Gastrocnemius medialis (tissue), 4 donors: ENCODE measurements at regions not wholly inside any gene's neighbourhood (a gene's known extent, or its start where the extent isn't known, plus 50 kb on each side); places are given as distances from the start of the nearest gene placed in this dataset.

Source experiments
- POLR2A ChIP-seq, 2 donors: fragments of 450-650 bp; IDR thresholded peaks; one replicate each; pipeline ENCODE4 v1.6.1; 2017; ENCODE audit warnings: antibody characterized with exemption in 2 of 2, mild to moderate bottlenecking in 2 of 2, moderate library complexity in 2 of 2
- TF ChIP-seq, protein P1 (sequence below), 5 experiments: fragments of 450-650 bp in 3 of 5; fragments of 200-600 bp in 2 of 5; sonication (generic) in 2 of 5; IDR thresholded peaks in 4 of 5; conservative IDR thresholded peaks in 1 of 5; 1 replicate in 4 of 5; 2 replicates in 1 of 5; pipeline ENCODE4 v1.5.1; 2016 to 2019; ENCODE audit warnings: antibody characterized with exemption in 5 of 5, mild to moderate bottlenecking in 3 of 5, moderate library complexity in 3 of 5

DNA sequence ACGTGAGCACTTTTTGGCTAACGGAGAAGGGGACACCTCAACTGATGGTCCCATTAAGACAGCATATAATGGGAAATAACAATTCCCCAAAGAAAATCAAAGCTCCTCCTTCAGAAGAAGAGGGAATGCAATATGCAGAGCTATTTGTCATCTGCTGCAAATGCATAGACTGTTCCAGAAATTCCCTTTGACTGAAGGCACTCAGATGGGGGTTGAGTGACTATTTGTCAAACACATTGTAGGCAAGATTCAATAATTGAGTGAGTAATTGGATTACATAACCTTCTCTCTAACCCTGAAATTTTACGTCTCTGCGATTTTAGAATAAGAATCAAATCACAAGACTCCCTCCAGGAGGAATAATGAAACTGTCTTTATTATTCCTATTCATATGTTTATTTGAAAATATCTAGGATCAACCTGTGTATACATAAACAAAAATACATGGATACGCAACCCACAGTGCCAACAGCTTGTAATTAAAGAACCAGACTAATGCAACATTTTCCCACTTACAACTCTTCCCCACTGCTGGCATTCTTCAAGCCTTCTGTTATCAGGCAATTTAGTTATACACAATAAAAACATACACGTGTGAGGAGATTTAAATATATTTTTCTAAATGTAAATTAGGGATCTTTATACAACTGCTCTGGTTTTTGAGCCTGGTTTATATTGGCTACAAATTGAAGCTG lies 256.6 kb downstream of the GBA3 start:
- TF ChIP-seq, protein P1, sequence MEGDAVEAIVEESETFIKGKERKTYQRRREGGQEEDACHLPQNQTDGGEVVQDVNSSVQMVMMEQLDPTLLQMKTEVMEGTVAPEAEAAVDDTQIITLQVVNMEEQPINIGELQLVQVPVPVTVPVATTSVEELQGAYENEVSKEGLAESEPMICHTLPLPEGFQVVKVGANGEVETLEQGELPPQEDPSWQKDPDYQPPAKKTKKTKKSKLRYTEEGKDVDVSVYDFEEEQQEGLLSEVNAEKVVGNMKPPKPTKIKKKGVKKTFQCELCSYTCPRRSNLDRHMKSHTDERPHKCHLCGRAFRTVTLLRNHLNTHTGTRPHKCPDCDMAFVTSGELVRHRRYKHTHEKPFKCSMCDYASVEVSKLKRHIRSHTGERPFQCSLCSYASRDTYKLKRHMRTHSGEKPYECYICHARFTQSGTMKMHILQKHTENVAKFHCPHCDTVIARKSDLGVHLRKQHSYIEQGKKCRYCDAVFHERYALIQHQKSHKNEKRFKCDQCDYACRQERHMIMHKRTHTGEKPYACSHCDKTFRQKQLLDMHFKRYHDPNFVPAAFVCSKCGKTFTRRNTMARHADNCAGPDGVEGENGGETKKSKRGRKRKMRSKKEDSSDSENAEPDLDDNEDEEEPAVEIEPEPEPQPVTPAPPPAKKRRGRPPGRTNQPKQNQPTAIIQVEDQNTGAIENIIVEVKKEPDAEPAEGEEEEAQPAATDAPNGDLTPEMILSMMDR (IDR thresholded peaks at IDR 0.05 in 4 of 5, conservative IDR thresholded peaks at IDR 0.05 in 1 of 5) = no peak
- no peak for TF ChIP-seq POLR2A (IDR thresholded peaks at IDR 0.05)
